PC-9 (cell line): ENCODE measurements at regions not wholly inside any gene's neighbourhood (a gene's known extent, or its start where the extent isn't known, plus 50 kb on each side); places are given as distances from the start of the nearest gene placed in this dataset.

Experiments used
- EZH2 ChIP-seq: fragments of 200-600 bp; sonication (generic); IDR thresholded peaks from 2 replicates; pipeline ENCODE4 v1.8.0; 2017; ENCODE audit warnings: antibody characterized with exemption, low read depth
- TF ChIP-seq, protein P1 (sequence below): fragments of 200-600 bp; sonication (generic); conservative IDR thresholded peaks from 2 replicates; pipeline ENCODE4 v1.6.1; 2017; ENCODE audit warnings: mixed run types, antibody characterized with exemption, mild to moderate bottlenecking, moderate library complexity

DNA sequence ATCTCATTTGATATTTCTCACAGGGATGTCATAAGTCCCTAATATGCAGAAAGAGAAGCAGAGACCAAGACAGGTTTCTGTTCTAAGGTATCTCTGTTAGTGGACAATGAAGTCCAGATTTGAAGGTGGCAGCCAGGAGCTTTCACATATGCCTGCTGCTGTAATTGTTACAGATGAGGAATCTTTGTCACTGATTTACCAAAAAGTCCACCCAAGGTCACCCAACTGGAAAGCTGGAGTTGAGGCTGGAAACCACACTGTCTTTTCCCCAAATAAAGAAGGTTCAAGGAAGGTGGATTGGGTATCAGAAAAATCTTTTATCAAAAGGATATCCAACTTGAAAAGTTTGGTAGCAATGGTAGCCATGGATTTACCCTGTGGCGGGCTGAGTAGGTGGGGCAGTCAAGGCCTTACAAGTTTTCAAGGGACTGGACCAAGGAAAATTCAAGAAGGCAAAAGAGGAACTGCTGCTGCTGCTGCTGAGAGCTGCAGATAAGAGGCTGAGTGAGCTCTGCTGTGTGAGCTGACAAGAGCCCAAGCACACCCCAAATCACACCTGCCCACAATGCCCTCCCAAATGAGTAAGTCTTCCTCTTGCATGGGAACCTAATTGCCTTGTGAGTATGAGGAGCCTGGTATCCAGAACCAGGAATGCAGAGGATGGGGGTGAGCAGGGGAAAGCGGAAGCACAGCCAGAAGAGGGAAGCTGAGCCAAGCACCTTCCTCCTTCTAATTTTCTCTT, 241.2 kb downstream of the ANAPC1 start:
- TF ChIP-seq, protein P1, sequence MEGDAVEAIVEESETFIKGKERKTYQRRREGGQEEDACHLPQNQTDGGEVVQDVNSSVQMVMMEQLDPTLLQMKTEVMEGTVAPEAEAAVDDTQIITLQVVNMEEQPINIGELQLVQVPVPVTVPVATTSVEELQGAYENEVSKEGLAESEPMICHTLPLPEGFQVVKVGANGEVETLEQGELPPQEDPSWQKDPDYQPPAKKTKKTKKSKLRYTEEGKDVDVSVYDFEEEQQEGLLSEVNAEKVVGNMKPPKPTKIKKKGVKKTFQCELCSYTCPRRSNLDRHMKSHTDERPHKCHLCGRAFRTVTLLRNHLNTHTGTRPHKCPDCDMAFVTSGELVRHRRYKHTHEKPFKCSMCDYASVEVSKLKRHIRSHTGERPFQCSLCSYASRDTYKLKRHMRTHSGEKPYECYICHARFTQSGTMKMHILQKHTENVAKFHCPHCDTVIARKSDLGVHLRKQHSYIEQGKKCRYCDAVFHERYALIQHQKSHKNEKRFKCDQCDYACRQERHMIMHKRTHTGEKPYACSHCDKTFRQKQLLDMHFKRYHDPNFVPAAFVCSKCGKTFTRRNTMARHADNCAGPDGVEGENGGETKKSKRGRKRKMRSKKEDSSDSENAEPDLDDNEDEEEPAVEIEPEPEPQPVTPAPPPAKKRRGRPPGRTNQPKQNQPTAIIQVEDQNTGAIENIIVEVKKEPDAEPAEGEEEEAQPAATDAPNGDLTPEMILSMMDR = no peak
- no peak for TF ChIP-seq EZH2
